ENCODE measurements at regions not wholly inside any gene's neighbourhood (a gene's known extent, or its start where the extent isn't known, plus 50 kb on each side); places are given as distances from the start of the nearest gene placed in this dataset.

DNA sequence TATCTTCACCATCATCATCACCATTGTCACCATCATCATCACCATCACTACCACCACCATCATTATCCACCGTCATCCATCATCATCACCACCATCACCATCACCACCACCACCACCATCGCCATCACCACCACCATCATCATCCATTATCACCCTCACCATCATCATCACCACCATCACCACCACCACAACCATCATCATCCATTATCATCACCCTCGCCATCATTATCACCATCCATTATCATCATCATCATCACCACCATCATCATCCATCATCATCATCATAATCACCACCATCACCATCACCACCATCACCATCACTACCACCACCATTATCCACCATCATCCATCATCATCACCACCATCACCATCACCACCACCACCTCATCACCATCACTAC, 95.6 kb downstream of the C16orf95 start:
- DNase-seq = no peak

DNA sequence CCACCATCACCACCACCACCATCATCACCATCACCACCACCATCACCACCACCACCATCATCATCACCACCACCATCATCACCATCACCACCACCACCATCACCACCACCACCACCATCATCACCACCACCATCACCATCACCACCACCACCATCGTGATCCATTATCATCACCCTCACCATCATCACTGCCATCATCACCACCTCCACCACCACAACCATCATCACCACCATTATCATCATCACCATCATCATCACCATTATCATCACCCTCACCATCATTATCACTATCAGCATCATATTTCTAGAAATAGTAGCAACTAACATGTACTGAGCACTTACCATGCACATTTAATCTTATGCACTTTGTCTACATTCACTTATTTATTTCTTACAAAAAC, 94.9 kb downstream of the C16orf95 start:
- DNase-seq = no peak

DNA sequence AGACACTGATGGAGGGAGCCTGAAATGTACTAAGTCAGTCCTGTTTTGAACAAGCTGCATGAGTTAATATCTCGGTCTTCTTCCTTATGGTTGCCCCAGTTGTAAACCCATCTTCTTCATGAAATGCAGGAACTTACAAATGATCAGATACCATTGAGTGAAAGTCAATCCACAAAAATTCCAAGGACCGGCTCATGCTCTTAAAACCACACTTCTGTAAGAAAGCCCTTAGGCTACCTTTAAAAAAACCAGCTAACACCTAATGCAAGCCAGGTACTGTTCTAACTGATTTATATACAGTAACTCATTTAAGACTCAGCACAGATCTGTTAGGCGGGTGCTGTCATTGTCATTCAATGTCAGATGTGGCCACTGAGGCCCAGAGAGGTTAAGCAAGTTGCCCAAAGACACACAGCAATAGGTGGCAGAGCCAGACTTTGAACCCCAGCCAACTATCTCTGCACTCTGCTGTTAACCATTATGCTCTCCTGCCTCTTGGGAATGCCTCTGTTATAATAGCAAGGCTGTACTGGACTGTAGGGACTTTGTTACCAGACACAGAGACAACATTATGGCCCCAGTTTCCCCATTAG, 93.4 kb downstream of the C16orf95 start:
- no peak for DNase-seq

DNA sequence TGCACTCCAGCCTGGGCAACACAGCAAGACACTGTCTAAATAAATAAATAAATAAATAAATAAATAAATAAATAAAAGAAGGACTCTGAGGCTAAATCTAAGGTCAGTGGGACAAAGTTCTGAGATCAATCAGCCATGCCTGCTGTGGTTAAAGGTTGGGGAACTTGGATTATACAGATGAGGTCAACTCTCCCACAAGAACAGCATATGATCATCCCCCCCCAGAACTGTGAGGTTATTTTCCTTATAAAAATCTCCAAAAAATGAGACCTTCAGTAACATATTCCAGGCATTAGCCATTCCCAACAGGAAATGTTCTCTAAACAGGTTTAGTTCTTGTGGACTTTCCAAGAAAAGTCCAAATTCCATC, 90.3 kb downstream of the C16orf95 start:
- no peak for DNase-seq

DNA sequence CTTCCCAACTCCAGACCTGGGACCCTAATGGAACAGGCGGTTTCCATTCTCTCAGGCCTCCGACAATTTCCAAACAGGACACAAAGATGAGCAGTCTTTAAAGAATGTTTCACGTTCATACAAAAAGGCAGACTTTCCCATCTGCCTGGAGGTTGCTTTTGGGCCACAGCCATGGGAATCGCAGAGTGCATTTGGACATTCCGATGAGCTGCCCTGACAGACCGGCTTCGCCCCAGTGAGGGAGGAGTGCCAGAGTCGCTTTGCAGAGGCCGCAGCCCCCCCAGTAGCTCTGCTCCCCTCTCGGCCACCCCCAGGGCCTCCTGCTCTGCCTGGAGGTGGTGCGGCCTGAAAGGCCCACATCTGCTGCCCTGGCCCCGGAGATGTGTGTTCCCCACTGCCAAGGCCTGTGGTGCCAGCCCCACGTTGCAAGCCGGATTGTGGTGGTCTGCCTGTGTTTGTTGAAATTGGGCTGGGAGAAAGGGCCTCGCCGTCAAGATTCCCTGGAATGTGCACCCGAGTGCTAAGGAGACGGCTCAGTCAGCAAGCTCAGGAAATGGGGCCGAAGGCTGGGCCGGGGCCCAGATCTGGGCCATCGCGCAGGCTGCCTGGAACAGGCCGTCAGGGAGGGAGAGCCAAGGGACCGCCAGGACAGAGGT, 89.8 kb downstream of the C16orf95 start:
- no peak for DNase-seq

DNA sequence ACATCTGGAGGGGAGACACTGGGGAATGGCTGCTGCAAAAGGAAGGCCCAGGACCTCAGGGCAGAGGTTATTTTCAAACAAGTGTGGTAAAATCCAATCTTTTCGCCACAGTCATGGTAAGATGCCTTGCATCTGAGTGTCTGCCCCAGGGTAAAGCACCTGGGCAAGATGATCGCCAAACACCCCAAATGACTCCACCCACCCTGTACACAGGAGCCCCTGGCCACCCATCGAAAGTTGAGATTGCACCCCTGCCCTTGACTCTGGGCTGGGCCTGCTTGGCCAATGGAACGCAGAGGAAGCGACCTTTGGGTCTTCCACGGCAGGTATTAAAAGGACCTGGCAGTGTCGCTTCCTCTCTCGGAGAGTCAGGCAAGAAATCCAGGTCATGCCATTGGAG, 88.8 kb downstream of the C16orf95 start:
- no peak for DNase-seq

DNA sequence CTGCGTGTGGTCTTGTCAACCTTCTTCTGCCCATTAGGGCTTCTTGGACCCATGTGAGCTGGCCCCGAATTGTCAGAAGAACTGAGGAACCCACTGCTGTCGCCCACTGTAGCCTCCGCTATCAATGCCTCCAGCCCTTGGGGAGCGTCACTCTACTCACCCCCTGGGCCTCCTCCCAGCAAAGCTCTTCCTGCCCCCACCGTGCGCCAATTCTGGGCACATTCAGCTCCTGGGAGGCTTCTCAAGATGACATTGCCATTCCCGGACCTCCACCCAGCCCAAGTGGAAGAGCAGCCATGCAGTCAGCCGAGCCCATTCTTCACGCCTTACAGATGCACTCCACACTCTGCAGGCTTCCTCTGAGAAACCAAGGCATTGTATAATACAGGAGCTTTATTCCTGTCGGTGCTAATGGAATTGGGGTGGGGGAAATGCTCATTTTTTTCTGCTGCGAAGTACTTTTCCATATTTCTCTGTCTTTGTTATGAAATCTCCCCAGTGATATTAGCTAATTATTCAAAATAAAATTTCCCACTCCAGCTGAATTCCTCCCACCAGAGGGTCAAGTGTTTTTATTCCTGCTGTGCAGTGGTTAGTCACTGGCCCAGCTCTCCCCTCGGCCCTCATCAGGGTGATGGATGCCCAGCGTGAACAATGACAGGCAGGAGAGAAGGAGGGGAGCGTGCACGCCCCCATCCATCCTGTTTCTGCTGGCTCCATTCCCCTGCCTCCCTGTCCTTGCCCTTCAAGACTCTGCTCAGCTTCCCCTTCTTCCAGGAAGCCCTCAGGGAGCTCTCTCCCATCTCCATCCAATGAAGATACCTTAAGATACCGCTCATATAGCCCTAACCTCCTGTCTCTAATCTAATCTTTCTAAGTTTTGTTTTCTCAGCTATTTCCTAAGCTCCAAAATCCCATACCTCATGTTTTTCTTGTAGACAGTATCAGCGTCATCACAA, 87.7 kb downstream of the C16orf95 start:
- DNase-seq = no peak

DNA sequence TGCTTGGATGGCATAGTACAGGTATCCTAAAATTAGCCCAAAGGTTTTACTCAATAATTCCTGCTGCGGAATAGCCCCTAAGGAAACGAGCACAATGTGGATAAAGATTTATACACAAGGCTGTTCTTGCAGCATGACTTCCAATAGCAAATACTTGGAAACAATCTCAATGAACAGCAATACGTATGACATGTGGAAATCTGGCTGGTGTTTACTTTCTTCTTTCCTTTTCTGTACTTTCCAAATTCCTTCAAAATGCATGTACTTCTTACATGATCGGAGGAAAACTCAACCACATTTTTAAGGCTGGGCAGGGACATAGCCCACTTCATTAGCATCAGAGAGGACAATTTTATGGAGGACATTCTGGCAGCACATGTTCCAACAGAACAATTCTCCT, 86.6 kb downstream of the C16orf95 start:
- no peak for DNase-seq

DNA sequence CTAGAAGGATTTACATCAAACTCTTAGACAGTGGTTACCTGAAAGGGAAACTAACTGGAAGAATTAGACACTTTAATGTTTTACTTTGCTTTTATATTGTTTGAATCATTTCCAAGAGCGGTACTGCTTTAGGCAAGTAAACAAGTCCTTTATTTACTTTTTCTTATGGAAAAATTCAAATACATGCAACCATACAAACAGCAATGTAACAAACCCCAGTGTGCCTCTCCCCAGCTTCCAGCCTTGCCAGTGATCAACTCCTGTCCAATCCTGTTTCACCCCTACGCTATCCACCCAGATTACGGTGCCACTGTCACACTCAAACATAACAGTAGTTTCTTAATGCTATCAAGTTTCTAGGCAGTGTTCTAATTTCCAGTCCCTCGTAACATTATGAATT, 85.9 kb downstream of the C16orf95 start:
- DNase-seq = no peak

DNA sequence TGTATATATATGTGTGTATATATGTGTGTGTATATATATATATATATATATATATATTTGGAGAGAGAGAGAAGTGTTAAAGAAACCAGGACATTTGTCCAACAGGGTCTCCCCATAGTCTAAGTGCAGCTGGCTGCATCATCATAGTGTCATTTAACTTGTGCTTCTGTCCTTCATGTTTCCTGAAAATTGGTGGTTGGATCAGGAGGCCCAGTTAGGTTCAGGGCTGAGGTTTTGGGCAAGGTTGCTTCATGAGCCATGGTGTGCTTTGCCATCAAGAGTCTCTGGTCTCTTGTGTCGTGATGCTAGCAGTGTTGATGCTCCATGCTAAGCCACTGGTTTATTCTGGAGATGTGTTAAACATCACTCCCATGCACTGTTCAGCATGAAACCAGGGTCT, 85.3 kb downstream of the C16orf95 start:
- DNase-seq = no peak

DNA sequence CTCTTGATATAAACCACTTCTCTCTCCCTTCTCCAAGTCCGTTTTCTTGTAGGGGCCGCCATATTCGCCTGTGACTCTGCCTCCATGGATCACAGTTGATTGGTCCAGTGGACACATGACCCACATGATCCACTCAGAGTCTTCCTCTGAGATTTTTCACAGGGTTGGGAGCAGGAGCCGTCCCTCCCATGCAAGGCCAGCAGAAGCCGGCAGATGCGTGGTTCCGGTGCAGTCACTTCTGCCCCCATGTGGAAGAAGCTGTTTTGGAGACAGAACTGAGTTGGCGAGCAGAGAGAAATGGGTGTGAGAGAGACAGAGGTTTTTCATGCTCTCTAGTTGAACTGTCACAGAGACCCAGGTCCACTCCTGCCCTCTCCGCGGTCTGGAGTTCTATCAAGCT, 83.3 kb downstream of the C16orf95 start:
- no peak for DNase-seq

DNA sequence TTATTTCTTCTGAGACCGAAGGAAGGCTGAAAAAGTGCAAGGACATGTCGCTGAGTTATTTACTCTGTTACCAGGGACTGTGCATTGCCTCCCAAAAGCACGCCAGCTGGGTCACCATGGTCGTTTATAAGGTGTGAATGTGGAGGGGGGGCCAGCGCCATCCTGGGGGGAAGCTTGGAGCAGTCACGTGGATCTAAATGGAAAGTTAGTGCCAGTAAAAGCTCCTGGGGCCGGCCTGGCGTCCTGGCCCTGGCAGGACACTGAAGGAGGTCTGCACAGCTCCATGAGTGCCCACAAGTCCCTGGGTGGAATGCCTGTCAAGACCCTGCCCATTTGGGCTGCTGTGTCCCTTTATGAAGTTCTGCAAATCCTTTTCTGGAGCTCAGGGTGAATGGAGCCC, 82.6 kb downstream of the C16orf95 start:
- DNase-seq = no peak

DNA sequence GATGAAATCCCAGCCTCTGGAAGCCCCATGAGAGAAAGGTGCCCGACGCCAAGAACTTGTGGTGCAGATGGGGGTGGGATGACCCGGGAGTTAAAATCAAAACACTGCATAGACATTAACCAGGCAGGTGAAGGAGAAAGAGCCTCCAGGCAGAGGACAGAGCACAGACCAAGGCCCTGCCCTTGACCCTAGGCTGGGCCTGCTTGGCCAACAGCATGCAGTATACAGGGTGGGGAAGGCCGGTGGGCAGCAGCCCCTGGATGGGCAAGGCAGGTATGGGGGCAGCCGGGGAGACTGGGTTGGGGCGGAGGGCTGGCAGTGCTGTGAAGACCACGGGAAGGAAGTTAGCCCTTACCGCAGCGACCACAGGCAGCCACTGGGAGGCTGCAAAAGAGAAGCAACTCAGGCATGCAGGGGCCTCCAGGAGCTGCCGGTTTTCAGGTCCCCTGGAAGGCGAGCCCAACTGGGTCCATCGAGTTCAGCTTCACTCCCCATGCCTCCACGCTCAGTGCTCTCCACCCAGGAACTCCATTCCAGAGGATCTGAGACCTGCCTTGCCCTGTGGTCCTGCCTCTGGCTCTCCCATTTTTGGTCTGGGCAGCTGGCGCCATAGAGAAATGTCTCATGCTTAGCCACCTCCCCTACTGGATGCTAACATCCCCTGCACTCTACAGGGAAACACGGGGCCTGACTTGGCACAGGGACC, 81.2 kb downstream of the C16orf95 start:
- no peak for DNase-seq

DNA sequence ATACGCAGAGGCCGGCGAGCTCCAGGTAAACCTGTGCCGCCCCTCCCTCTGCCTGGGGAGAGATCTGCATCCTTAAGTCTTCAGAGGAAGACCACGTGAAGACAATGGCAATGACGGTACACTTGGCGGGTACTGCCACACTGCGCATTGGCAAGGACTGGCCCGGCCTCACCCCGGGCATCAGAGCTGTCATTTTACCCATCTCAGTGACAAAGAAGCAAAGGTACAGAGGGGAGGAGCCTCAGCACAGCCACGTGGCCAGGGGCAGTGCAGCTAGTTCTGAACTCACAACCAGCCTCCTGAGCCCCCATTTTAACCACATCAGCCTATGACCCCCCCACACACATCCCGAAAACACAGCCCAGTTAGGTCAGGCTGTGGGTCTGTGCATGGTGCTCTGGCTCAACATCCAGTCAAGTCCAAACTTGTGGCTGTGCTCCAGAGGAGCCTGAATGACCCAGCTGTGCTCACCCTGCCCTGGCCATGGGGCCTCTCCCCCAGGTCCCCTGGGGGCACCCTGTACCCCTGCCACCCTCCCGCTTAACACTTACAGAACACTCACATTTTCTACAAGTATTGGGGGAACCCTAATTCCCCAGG, 80.6 kb downstream of the C16orf95 start:
- no peak for DNase-seq

DNA sequence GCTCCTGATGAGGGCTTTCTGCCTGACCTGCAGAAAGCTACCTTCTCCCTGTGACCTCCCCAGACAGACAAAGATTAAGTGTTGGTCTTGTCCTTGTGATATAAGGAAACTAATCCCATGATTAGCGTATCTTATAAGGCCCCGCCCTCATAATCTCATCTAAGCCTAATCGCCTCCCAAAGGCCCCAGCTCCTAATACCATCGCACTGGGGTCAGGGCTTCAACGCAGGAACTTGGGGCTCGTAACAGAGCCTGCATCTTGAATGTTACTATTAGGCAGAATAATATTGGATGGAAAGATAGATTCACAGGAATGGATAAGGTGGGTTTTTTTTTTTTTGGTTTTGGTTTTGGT, 78.9 kb downstream of the C16orf95 start:
- no peak for DNase-seq

DNA sequence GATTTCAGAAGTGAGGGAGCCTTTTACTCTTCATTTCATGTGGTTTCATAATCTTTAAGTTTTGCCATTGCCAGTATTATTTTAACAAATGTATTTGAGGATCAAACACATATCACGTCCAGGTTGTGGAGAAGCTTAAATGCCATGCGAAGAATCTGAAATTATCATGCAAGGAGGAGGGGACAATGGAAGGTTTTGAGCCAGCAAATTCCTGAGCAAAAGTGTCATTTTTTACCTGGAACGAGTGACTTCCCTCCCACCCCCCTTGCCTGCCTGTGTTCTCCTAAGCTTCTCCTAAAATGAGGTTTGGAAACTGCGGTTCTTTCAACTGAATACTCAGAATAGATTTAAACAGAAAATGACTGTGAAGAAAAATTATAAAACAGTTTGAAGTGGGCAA, 77.6 kb downstream of the C16orf95 start:
- DNase-seq = no peak

DNA sequence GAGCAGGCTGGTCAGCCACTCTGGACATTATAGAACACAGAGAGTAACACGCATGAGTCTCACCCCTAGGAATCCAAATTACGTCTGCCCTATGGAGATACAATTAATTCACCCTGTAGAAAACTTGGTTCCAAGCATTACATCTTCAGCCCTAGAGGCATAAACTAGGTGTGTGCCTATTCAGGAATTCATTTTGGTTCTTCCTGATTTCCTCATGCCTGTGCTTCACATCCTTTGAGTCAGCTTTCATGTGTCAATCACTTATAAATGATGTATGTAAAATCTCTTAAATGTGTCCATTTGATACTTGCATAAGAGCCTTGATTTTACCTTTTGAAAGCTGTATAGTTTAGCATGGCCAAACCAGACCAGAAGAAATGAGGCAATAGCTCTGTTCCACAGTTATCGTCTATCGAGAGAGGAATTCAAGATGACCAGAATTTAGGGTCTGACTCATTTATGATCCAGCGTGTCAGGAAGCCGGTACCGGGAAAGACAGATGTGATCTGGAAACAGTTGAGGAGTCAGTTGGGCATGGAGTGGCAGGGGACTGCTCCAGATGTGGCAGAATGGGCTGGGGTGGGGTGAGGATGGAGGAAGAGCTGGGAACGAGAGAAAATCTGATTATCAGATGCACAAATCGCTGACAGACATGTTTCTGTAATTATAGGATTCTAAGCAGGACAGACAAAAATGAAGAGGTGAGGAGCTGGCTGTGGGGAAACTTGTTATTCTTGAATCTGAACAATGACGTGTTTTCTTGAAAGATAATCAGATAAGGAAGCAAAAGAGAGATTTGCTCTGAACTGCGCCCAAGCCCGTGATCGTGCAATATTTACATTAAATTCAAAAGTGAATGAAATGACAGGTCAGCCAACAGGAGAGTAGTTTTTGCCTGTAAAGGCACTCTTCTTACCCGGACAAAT, 76.7 kb downstream of the C16orf95 start:
- DNase-seq = no peak

DNA sequence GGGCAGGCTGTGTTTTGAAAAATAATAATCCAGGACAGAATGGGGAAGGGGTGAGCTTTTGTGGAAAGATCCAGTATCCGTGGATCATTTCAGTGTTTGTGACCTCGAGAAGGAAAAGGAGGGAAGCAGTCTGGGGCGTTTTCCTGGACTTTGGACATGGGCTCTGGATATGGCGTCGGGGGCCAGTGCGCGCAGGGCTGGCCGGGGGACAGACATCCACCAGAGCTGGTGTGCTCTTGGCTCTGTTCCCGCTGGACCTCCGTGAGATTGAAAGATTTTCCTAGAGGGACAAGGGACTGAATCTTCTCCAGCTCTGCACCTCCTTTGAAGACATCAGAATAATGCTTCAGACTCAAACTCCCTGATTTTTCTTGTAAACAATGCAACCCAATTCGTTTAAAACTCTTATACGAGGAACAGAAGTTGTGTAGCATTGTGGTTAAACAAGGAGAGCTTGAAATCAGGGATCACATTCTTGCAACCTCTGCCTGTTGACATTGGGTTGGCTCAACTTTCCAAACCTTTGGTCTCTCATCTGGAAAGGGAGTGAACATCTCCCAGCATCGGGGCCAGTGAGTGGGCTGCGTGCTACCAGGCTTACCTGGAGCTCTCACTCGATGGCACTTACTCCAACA, 75.9 kb downstream of the C16orf95 start:
- DNase-seq = no peak

DNA sequence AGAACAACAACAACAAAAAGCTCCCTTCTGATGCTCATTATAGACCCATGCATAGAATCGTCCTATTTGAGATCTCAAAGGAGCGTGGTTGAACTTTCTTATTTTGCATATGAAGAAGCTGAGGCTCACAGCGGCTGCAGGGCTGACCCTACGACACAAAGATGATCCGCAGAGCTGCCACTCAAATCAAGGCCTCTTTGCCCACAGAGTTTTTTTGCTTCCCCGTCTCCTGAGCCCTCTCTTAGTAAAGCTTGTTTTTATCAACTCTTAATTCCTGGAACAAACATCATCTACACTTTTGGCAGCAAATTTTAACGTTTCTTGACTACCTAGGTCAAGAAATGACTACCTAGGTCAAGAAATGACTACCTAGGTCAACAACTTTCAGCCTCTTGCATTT, 73.7 kb downstream of the C16orf95 start:
- DNase-seq = no peak

DNA sequence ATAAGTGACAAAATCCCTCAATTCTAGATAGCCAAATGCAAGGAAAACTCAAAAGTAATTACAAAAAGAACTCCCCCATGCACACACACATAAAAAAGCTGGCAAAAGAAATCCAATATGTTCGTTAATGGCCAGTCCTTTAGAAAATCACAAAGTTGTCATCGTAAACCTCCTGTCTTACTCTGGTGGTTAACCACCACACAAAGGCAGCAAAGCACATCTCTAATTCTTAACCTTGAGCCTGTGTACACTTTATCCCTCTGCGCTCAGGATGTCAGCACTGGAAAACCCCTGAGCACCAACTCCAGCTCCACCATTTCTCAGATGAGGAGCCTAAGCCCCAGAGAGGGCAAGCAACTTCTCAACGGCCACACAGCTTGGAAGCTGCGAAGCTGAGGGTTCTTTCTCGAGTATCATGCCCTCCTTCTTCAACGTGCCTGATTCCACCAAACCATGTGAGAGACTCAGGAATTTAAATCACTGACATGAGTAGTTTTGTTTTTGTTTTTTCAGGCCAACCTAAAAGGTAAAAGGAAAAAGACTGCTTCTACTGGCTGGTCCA, 72.5 kb downstream of the C16orf95 start:
- DNase-seq = no peak

DNA sequence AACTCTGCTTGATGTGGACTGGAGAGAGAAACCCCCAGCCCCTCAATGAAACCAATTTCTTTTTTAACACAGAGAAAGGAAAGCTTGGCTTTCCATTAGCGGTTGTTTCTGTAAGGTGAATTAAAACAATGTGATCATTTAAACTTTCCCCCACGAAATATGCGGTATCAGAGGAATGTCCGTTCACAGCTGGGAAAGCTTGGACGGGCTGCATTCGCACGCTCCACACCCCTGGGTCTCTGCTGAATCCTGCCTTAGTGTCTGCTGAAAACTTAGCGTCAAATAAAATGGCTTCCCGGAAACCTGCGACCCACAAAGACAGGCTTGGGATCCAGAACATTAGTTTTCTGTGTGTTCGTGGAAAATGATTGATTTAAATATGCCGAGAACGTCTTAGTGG, 71.7 kb downstream of the C16orf95 start:
- DNase-seq = no peak
